HG03520 (cell line): ENCODE measurements at regions not wholly inside any gene's neighbourhood (a gene's known extent, or its start where the extent isn't known, plus 50 kb on each side); places are given as distances from the start of the nearest gene placed in this dataset.

ENCODE experiments used
- ATAC-seq: cut with Tn5 transposase; IDR thresholded peaks from one replicate; pipeline ENCODE4 v1.9.1; 2021; ENCODE audit warnings: mild to moderate bottlenecking, moderate library complexity; ENCODE audit not compliant: unreplicated experiment

DNA sequence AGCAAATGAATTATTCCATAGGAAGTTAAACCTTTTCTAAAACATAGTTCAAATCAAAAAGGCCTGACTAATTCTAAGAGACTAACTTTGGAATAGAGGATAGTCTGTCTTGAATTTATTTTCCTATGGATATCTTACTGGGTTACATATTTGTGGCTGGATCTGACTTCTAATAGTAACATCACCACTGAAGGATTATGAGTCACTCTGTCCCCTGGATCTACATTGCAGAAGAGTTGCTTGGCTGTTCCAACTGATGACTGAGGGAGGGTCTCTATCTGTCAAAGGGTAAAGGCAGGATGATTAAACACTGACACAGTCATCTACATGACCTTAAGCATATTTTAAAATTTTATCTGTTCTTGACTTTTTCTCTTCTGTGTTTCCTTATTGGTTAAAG is 119.6 kb upstream of the FST start:
- ATAC-seq = no peak

DNA sequence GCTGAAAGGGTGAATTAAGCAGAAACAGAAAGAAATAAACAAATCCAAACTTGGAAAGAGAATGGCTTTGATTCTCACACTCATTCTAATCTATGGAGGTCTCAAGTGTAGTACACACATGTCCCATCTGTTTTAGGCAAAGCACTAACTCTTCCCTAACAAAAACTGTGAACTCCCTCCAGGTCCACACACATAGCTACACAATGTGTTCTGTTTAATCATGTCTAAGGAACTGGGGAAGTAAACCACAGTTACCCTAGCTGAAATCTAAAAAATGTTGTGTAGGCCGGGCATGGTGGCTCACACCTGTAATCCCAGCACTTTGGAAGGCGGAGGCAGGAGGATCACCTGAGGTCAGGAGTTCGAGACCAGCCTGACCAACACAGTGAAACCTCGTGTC is 118.7 kb upstream of the FST start:
- no peak for ATAC-seq

GRCh38 chr5:53362521-53362941 is 117.9 kb upstream of the FST start:
- ATAC-seq = no peak

DNA sequence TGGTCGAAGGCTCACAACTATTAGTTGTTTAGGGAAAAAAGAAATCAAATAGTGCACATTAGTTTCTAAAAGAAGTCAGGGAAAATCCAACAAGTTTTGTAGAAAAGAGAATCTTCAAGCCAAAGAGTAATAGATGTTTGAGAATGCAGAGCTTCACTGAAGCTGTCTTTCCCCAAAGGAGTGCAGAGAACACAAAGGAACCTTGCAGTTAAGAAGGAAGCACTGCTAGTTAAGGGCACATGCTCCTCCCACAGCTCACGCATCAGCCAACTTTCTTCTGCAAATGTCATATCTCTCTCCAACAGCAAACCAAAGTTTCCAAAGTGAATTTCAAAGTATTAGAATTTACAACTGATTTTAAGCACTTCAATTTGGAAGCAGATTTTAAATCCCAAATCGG is 116.4 kb upstream of the FST start:
- ATAC-seq = no peak

GRCh38 chr5:53366245-53366644 is 114.2 kb upstream of the FST start:
- ATAC-seq = no peak

DNA sequence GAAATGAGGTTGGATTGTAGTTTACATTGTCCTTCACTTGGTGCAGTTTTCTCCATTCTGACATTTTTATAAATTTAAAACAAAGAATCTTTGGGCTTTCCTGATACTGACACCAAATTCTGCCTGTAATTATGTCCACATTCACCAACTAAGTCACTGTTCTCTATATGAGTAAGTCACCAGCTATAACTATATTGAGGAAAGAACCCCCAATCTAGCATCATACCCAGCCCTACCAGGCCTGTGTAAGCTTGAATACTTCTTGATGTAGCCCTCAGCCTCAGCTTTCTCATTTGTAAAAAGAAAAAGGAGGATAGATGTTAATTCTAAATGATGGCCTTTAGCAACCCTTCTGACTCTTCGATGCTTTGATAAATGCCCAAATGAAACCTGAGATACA is 112.7 kb upstream of the FST start:
- no peak for ATAC-seq

DNA sequence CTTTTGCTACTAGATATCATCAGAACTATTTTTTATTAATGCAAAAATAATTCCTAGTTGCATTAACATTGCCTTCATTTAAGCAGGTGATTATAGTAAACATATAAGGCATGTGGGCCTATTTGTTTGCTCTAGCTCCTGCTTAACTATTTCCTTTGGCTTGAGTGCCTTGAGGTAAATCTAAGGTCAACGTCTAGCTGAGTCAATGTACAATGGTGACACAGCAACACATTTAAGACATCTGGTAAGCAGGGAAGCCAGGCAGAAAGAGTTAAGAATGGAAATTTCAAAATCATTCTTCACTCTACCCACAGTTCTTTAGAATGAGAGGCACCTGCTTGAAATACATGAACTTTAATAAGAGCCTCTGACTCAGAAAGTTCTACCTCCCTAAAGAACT is 111.9 kb upstream of the FST start:
- ATAC-seq = no peak

DNA sequence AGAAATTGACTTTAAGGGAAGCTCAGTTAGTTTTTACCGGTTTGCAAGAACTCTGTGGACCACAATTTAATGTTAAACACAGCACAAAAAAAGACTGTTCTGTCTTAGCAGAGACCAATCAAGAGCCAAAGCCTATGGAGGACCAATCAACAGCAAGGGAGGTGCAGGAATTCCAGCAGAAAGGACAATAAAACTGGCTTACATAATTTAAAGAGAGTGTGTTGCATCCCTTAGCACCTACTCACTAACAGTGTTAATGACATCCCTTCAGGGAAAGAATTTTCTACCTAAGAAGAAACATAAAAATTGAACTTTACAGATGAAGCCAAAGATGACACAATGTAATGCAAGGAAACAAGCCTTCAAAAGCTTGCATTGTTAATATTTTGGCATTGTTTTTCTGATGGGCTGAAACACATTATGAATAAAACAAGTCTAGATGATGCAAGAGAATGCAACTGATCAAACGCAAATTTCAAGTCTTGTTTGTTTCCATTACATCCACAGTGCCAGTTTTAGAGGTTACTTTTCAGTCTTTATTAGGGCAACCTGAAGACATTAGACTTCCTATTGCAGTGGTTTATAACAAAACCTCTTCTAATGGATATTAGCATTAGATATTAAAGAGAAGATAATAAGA is 111.3 kb upstream of the FST start:
- no peak for ATAC-seq

- ATAC-seq = no peak
Observed at GRCh38 chr5:53369681-53370080, 110.7 kb upstream of the FST start.

GRCh38 chr5:53373451-53374158 is 106.8 kb upstream of the FST start:
- no peak for ATAC-seq

DNA sequence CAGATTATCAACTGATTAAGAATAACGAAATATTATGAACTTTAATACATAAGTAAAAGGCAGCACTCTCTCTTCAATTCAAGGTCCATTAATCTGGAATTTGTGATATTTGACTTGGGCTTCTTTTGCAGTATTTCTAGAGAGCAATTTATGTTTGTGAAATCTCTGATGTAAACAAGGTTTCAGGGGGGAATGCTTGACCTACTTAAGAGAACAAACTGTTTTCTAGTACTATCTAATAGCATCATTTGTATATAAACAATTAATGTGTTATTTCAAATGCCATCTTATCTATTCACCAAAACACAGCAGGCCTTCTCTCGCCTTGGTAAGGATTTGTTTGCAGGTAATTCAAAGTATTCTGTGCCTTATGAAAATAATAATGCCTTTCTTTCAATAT is 103.6 kb upstream of the FST start:
- no peak for ATAC-seq

DNA sequence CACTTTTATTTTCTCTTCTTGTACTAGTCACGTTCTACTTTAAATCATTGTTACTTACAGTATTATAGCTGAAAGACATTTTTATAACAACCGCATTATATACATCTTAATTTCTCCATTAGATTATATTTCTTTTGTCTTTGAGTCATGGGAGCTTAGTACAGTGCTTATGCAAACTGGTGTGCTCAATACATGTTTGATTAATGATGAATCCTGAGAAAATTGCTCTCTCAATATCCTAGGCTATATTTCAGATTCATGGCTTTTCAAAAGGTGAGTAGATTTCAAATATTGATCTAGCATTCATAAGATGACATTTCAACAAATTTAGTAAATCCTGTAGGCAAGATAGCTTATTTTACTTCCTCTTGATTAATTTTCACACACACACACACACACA is 102.2 kb upstream of the FST start:
- no peak for ATAC-seq

- ATAC-seq = no peak
Observed at GRCh38 chr5:53378590-53379247, 101.7 kb upstream of the FST start.

DNA sequence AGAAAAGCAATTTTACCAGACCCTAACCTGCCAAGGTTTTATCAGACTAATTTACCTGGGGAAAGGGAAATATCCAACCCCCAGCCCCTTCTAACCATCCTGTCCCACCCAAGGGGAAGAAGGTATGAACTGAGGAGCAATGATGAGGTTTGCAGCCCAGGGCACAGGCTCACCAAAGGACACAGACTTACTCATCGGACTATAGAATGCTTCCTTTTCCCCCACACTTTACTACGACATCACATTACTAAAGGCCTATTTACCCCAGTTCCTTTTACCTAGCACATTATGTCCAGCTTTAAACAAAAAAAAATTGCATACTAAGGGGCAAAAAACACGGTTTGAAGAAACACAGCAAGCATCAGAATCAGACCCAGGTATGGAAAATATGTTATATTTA is 94.1 kb upstream of the FST start:
- ATAC-seq = no peak

GRCh38 chr5:53389093-53389492 is 91.3 kb upstream of the FST start:
- no peak for ATAC-seq

DNA sequence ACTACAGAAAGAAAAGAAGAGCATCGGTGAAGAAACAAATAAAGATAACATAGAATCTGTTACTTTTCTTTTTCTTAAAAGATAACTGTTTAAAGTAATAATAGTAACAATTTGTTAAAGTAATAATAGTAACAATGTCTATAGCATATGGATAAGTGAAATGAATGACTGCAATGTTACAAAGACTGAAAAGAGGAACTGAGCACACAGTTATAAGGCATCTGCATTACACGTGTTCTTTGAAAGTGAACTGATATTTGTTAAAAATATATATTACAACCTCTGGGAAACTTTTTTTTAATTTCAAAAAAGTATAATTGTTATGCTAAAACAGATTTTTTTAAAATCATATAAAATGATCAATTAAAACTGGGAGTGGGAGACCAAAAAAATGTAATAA is 88.4 kb upstream of the FST start:
- ATAC-seq = peak; percentile 77

DNA sequence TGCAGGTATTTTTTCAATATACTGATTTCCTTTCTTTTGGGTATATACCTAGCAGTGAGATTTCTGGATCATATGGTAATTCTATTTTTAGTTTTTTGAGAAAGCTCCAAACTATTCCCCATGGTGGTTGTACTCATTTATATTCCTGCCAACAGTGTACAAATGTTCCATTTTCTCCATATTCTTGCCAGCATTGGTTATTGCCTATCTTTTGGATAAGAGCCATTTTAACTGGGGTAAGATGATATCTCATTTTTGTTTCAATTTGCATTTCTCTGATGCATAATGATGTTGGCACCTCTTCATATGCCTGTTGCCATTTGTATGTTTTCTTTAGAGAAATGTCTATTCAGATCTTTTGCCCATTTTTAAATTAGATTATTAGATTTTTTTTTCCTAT is 85.6 kb upstream of the FST start:
- no peak for ATAC-seq

DNA sequence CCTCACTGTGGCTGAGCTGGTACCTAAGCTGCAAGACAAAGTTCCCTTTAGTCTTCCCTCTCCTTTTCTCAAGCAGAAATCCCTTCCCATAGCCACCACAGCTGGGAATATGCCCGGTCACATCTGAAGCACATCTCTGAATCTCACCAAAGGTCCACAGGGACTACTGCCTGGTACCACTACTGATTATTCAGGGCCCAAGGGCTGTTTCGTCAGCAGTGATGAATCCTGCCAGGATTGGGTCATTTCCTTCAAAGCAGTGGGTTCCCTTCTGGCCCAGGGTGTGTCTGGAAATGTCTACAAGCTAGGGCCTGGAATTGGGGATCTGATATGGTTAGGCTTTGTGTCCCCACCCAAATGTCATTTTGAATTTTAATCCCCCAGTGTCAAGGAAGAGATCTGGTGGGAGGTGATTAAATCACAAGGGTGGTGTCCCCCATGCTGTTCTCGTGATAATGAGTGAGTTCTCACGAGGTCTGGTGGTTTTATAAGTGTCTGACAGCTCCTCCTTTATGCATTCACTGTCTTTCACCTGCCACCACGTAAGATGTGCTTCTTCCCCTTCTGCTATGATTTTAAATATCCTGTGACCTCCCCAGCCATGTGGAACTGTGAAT is 83.2 kb upstream of the FST start:
- ATAC-seq = no peak

- ATAC-seq = no peak
Observed at GRCh38 chr5:53397845-53398244, 82.6 kb upstream of the FST start.

DNA sequence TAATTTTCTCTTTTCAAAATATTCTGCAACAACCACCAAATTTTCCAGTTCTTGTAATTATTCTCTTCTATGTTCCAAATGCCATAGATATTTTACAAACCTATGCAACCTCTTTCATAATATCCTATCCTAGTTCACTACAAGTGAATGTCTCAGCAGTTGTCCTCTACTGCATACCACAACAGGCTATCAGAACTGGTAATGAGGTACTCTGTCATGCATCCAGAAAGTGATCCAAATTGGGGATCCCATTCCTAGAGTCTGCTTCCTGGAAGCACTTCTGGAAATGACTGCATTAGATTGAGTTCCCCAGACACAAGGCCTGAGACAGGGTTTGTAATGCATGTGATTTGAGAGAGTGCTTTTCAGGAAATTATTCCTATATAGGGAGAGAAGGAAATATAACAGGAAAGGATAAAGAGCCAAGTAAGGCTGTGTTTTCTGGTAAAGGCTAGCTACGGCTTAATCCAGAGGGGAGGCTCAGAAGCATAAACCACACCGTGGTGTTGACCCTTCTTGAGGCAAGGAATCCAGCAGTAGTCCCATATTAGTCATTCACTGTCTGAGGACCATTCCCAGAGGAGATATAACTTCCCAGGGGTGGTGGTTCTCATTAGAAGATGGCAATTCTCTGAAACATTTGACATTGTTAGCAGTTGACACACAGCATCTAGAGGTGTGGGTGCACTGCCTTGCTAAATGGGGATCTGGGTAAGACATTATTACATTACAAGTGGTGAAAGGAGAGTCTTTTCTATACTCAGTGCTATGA is 80.3 kb upstream of the FST start:
- no peak for ATAC-seq

- ATAC-seq = no peak
Observed at GRCh38 chr5:53403291-53403690, 77.1 kb upstream of the FST start.
